Osteocyte (in vitro differentiated cells): ENCODE measurements at regions not wholly inside any gene's neighbourhood (a gene's known extent, or its start where the extent isn't known, plus 50 kb on each side); places are given as distances from the start of the nearest gene placed in this dataset.

Experiments used
- DNase-seq: peaks from one replicate; pipeline ENCODE4 v3.0.0; 2021; ENCODE audit warnings: mixed read lengths; ENCODE audit not compliant: unreplicated experiment; ENCODE audit errors: extremely low spot score
- H3K27ac Mint-ChIP-seq: one replicate; pipeline ENCODE4 v1.8.0; 2021; ENCODE audit warnings: mild to moderate bottlenecking, mixed read lengths; ENCODE audit not compliant: unreplicated experiment
- H3K27me3 Mint-ChIP-seq: one replicate; pipeline ENCODE4 v1.8.0; 2021; ENCODE audit warnings: mixed read lengths; ENCODE audit not compliant: unreplicated experiment
- H3K36me3 Mint-ChIP-seq: one replicate; pipeline ENCODE4 v1.8.0; 2021; ENCODE audit warnings: mixed read lengths; ENCODE audit not compliant: unreplicated experiment
- H3K4me1 Mint-ChIP-seq: one replicate; pipeline ENCODE4 v1.8.0; 2021; ENCODE audit warnings: mixed read lengths; ENCODE audit not compliant: unreplicated experiment
- H3K4me3 Mint-ChIP-seq: one replicate; pipeline ENCODE4 v1.8.0; 2021; ENCODE audit warnings: mild to moderate bottlenecking, moderate library complexity, mixed read lengths; ENCODE audit not compliant: unreplicated experiment
- H3K9me3 Mint-ChIP-seq: one replicate; pipeline ENCODE4 v1.8.0; 2021; ENCODE audit warnings: mixed read lengths; ENCODE audit not compliant: unreplicated experiment
- TF ChIP-seq, protein P1 (sequence below): fragments of 200-600 bp; sonication (generic); IDR thresholded peaks from 2 replicates; pipeline ENCODE4 v1.5.0; 2021; ENCODE audit warnings: antibody characterized with exemption, mild to moderate bottlenecking, moderate library complexity

DNA sequence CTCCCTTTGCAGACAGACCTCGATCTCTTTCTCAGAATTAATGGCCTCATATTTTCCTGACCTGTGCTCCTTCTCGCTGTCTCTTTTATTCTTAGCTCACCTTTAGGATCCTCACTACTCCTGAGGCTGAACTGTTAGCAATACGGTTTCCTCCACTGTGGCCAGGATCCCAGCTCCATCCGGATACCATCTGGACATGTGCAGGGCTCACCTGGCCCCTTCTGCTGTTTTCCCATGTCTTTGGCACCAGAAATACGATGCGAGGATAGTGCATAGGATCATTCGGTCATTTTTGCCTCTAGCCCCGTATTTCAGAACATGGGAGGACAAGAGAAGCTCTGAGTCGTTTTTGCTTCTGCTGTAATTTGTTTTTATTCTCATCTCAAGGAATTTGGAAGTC, 108.5 kb upstream of the KIF26B start:
- no peaks in the 10 kb centered on the region for H3K9me3 Mint-ChIP-seq
- no peak overlapping the region for H3K4me3 Mint-ChIP-seq
- H3K4me1 Mint-ChIP-seq = peaks cover 6% of the 10 kb centered on the region
- H3K27ac Mint-ChIP-seq = no peak overlapping the region
- H3K36me3 Mint-ChIP-seq = no peaks in the 10 kb centered on the region
- TF ChIP-seq, protein P1, sequence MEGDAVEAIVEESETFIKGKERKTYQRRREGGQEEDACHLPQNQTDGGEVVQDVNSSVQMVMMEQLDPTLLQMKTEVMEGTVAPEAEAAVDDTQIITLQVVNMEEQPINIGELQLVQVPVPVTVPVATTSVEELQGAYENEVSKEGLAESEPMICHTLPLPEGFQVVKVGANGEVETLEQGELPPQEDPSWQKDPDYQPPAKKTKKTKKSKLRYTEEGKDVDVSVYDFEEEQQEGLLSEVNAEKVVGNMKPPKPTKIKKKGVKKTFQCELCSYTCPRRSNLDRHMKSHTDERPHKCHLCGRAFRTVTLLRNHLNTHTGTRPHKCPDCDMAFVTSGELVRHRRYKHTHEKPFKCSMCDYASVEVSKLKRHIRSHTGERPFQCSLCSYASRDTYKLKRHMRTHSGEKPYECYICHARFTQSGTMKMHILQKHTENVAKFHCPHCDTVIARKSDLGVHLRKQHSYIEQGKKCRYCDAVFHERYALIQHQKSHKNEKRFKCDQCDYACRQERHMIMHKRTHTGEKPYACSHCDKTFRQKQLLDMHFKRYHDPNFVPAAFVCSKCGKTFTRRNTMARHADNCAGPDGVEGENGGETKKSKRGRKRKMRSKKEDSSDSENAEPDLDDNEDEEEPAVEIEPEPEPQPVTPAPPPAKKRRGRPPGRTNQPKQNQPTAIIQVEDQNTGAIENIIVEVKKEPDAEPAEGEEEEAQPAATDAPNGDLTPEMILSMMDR = no peak
- no peaks in the 10 kb centered on the region for H3K27me3 Mint-ChIP-seq
- no peak for DNase-seq

DNA sequence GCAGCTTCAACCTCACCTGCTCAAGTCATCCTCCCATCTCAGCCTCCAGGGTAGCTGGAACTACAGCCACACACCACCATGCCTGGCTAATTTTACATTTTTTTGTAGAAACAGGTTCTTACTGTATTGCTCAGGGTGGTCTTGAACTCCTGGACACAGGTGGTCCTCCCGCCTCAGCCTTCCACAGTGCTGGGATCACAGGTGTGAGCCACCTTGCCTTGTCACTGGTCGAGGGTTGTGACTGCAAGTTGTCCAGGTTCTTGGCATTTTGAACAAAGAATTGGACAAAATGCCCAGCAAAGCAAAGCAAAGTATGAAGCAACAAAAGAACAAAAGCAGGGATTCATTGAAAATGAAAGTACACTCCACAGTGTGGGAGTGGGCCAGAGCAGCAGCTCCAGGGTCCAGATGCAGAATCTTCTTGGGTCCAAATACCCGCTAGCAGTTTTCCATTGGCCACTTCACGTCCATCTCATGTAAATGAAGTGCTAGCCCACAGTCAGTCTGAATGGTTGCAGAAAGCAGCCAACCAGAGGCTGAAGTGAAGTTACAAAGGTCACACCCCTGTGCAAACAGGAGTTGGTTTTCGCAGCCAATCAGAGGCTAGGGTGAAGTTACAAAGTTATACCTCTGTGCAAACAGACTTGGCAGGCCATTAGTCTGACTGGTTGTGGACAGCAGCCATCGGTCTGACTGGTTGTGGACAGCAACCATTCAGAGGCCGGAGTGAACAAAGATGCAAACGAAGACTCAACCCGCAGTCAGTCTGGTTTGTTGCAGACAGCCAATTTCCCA, 109.5 kb upstream of the KIF26B start:
- DNase-seq = no peak
- Mint-ChIP-seq H3K27me3 (no peaks in the 10 kb centered on the region), H3K4me3 (no peak overlapping the region), H3K9me3 (no peaks in the 10 kb centered on the region), H3K4me1 (peaks cover 6% of the 10 kb centered on the region), H3K27ac (no peak overlapping the region), H3K36me3 (no peaks in the 10 kb centered on the region)
- TF ChIP-seq, protein P1 = no peak

DNA sequence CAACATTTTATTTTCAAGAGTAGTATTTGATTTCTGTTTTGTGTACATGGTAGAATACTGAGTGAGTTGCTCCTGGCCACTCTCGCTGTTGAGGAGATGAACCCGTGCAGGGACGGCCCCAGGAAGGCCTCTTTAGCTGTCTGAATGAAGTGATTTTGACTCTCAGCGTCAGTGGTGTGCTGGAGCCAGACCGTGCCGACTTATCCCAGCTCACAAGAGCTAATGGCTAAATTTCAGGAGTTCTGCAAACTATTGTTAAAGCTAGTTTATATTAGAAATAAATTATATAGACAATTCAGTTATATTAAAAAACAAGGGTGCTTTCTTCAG, 111.2 kb upstream of the KIF26B start:
- H3K36me3 Mint-ChIP-seq = no peaks in the 10 kb centered on the region
- TF ChIP-seq, protein P1 = no peak
- no peak for DNase-seq
- H3K4me1 Mint-ChIP-seq = peaks cover 6% of the 10 kb centered on the region
- H3K4me3 Mint-ChIP-seq = no peak overlapping the region
- H3K27ac Mint-ChIP-seq = no peak overlapping the region
- no peaks in the 10 kb centered on the region for H3K27me3 Mint-ChIP-seq
- H3K9me3 Mint-ChIP-seq = no peaks in the 10 kb centered on the region

DNA sequence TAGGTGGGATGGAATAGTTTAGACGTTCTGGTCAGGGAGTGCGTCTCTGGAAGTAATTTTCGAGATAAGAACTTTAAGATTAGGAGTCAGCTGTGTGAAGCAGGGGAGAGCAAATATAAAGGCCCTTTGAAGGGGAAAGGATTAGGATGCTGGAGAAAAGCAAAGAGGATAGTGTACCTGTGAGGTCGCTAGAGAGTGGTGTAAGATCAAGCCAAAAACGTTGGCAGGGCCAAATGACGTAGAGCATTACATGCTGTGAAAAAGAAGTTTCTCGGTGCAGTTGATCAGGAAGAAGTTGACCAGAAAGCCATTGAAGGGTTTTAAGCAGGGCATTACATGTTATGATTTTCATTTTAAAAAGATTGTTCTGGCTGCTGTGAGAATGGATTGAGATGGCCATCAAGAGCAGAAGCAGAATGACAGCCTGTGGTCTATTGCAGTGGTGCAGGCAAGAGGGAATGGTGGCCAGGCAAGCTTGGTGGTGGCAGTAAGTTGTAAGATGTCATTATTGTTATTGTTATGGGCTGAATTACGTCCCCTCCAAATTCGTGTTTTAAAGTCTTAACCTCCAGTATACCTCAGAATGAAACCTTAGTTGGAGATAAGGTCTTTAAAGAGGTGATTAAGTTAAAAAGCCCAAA, 113.6 kb upstream of the KIF26B start:
- Mint-ChIP-seq H3K4me1 (peaks cover 4% of the 10 kb centered on the region), H3K4me3 (no peak overlapping the region), H3K27me3 (no peaks in the 10 kb centered on the region), H3K9me3 (peaks cover 4% of the 10 kb centered on the region), H3K27ac (no peak overlapping the region), H3K36me3 (peaks cover 1% of the 10 kb centered on the region)
- DNase-seq = no peak
- TF ChIP-seq, protein P1 = no peak

DNA sequence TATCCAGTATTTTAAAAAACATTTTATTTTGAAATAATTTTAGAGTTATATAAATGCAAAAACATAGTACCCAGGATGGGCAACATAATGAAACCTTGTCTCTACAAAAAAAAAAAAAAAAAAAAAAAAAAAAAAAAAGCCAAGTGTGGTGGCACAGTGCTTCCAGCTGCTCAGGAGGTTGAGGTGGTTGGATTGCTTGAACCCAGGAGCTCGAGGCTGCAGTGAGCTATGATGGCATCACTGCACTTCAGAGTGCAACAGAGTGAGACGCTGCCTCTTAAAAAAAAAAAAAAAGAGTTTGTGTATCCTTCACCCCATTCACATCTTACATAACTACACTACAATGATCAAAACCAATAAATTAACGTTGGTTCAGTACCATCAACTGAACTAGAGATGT, 115.6 kb upstream of the KIF26B start:
- H3K36me3 Mint-ChIP-seq = peaks cover 1% of the 10 kb centered on the region
- no peak overlapping the region for H3K27ac Mint-ChIP-seq

More for the DNA sequence above, 115.6 kb upstream of the KIF26B start:
- TF ChIP-seq, protein P1 = no peak
- H3K27me3 Mint-ChIP-seq = no peaks in the 10 kb centered on the region
- H3K9me3 Mint-ChIP-seq = peaks cover 4% of the 10 kb centered on the region
- DNase-seq = no peak
- peaks cover 4% of the 10 kb centered on the region for H3K4me1 Mint-ChIP-seq
- H3K4me3 Mint-ChIP-seq = no peak overlapping the region
